CD4-positive, alpha-beta T cell treated with Interleukin-12 subunit alpha and Interleukin-12 subunit beta, for 1 hour (primary cell): ENCODE measurements at regions not wholly inside any gene's neighbourhood (a gene's known extent, or its start where the extent isn't known, plus 50 kb on each side); places are given as distances from the start of the nearest gene placed in this dataset.

Source experiments
- DNase-seq: peaks from one replicate; pipeline ENCODE4 v3.0.0-alpha.2; 2020

GRCh38 chr5:116703941-116704340 is 129.3 kb upstream of the SEMA6A start:
- no peak for DNase-seq

- DNase-seq: no peak
Measured at GRCh38 chr5:116703328-116703727, 128.7 kb upstream of the SEMA6A start.

- no peak for DNase-seq
Measured at GRCh38 chr5:116702776-116703175, 128.2 kb upstream of the SEMA6A start.

GRCh38 chr5:116699332-116699731 is 124.7 kb upstream of the SEMA6A start:
- no peak for DNase-seq

GRCh38 chr5:116696366-116696765 is 121.7 kb upstream of the SEMA6A start:
- no peak for DNase-seq

- no peak for DNase-seq
Measured at GRCh38 chr5:116695681-116696080, 121.1 kb upstream of the SEMA6A start.

GRCh38 chr5:116686438-116686837 is 111.8 kb upstream of the SEMA6A start:
- DNase-seq: no peak

GRCh38 chr5:116685931-116686330 is 111.3 kb upstream of the SEMA6A start:
- no peak for DNase-seq

- no peak for DNase-seq
Measured at GRCh38 chr5:116685069-116685468, 110.4 kb upstream of the SEMA6A start.

GRCh38 chr5:116681334-116682013 is 106.9 kb upstream of the SEMA6A start:
- DNase-seq: no peak

GRCh38 chr5:116675626-116675910 is 100.9 kb upstream of the SEMA6A start:
- DNase-seq: no peak

GRCh38 chr5:116674881-116675625 is 100.4 kb upstream of the SEMA6A start:
- no peak for DNase-seq

GRCh38 chr5:116673453-116673852 is 98.8 kb upstream of the SEMA6A start:
- DNase-seq: no peak

GRCh38 chr5:116672203-116672602 is 97.6 kb upstream of the SEMA6A start:
- no peak for DNase-seq

GRCh38 chr5:116671211-116671736 is 96.7 kb upstream of the SEMA6A start:
- DNase-seq: no peak

GRCh38 chr5:116669261-116670031 is 94.8 kb upstream of the SEMA6A start:
- DNase-seq: no peak

- no peak for DNase-seq
Measured at GRCh38 chr5:116668390-116668789, 93.8 kb upstream of the SEMA6A start.

- no peak for DNase-seq
Measured at GRCh38 chr5:116666901-116667300, 92.3 kb upstream of the SEMA6A start.

- DNase-seq: no peak
Measured at GRCh38 chr5:116664988-116665387, 90.4 kb upstream of the SEMA6A start.

GRCh38 chr5:116663081-116663480 is 88.5 kb upstream of the SEMA6A start:
- DNase-seq: no peak

GRCh38 chr5:116661419-116661818 is 86.8 kb upstream of the SEMA6A start:
- DNase-seq: no peak

GRCh38 chr5:116660929-116661328 is 86.3 kb upstream of the SEMA6A start:
- no peak for DNase-seq

- no peak for DNase-seq
Measured at GRCh38 chr5:116658830-116659229, 84.2 kb upstream of the SEMA6A start.

GRCh38 chr5:116658141-116658540 is 83.5 kb upstream of the SEMA6A start:
- DNase-seq: no peak
